Non-pigmented ciliary epithelial cell (primary cell): ENCODE measurements at regions not wholly inside any gene's neighbourhood (a gene's known extent, or its start where the extent isn't known, plus 50 kb on each side); places are given as distances from the start of the nearest gene placed in this dataset.
"Not testable (repeated sequence)": the region's sequence is repeated elsewhere in the genome, so short reads cannot be mapped to it uniquely, and the experiment has no call there.

Experiments used
- DNase-seq: peaks from one replicate; pipeline ENCODE4 v3.0.0-alpha.2; 2010; ENCODE audit warnings: low read depth

GRCh38 chr5:39544941-39545340, 120.2 kb upstream of the DAB2 start:
- no peak for DNase-seq

GRCh38 chr5:39543335-39543734, 118.6 kb upstream of the DAB2 start:
- DNase-seq: no peak

DNA sequence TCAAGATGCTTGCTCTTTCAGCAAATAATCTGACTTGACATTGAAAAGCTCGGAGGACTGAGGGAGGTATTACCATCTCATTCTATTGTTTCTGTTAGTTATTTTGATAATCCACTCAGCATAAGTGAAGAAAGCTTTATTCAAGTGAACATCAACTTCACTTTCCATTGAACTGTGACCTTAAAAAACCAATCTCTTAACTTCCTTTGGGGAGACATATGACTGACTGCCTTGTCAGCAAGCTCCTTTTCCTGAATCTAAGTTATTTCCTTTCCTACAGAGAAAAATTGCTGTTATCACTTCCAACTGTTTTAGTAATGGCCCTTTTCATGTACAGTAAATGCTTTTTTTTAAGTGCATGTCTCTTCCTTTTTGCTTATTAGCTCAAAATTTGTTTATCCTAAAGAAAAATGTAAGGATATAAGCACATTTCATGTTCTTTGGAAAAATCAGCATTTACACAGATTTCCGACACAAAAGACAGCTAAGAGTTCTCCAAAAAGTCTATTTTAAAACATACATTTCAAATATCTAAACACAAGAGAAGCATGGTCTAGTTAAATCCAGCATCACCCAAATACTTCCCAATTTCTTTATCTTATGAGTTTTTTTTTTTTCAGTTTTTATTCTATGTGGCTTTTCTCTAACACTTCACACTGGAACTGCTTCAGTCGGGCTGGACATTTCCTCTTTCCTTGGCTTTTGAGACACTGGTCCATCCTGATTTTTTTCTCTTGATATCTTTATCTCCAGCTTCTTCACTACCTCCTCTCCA, 117.9 kb upstream of the DAB2 start:
- DNase-seq: no peak

- no peak for DNase-seq
Measured at GRCh38 chr5:39541920-39542319, 117.1 kb upstream of the DAB2 start.

- no peak for DNase-seq
Measured at GRCh38 chr5:39539470-39539869, 114.7 kb upstream of the DAB2 start.

DNA sequence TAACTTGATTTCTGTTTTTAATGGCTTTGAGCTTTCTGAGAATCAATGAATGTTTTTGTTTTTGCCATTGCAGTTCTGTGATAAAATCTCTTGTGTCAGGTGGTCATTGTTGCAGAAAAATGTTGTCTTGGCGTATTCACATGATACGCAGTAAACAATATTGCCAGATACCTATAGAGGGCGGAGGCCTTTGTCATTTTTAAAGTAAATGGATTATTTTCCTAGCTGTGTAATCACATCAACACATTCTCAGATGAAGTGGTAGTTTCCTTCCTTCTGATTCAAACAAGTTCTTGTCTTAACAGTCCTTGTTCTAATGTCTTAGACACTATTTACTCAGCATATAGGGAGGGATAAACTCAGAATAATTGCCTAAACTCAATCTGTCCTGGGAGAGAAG, 109.9 kb upstream of the DAB2 start:
- no peak for DNase-seq

DNA sequence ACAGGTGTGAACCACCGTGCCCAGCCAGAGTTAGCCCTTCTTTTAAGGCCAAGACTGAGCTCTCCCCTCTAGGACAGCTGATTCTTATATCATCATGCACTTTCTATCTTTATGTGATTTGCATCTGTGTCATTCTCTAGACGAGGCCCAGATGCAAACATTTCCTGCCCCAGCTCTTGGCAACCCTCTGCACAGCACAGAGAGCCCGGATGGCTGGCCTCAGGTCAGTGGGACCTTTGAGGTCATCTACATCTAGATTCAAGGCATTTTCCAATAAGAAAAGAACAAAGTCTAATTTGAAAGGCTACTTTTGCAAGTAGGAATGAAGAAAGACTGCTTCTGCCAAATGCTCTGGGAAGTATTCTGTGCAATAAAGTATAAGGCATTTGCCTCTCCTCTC, 109.0 kb upstream of the DAB2 start:
- DNase-seq: no peak

DNA sequence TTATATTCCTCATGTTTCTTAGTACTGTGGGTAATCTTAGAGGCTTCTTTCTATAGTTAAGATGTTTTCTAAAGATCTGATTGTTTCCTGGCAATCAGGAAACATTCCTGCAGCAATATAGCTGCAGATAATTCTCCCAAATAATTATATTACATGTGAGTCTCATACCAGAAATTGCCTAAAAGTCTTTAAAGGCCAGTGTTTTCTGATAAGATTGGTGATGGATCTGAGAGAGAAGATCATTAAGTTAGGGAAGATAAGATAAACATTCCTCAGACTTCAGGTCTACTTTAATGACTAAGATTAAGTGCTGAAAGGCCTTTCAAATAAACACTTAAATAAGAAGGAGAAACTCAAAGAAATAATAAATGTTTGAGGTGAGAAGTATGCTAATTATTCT, 107.7 kb upstream of the DAB2 start:
- DNase-seq: no peak

GRCh38 chr5:39531306-39531705, 106.5 kb upstream of the DAB2 start:
- DNase-seq: no peak

GRCh38 chr5:39526914-39527477, 102.2 kb upstream of the DAB2 start:
- no peak for DNase-seq

GRCh38 chr5:39525781-39526180, 101.0 kb upstream of the DAB2 start:
- not testable (repeated sequence) for DNase-seq

- DNase-seq: no peak
Measured at GRCh38 chr5:39525271-39525670, 100.5 kb upstream of the DAB2 start.

- DNase-seq: peak; percentile 81
Measured at GRCh38 chr5:39523821-39524220, 99.0 kb upstream of the DAB2 start.

GRCh38 chr5:39521940-39522590, 97.3 kb upstream of the DAB2 start:
- DNase-seq: no peak

DNA sequence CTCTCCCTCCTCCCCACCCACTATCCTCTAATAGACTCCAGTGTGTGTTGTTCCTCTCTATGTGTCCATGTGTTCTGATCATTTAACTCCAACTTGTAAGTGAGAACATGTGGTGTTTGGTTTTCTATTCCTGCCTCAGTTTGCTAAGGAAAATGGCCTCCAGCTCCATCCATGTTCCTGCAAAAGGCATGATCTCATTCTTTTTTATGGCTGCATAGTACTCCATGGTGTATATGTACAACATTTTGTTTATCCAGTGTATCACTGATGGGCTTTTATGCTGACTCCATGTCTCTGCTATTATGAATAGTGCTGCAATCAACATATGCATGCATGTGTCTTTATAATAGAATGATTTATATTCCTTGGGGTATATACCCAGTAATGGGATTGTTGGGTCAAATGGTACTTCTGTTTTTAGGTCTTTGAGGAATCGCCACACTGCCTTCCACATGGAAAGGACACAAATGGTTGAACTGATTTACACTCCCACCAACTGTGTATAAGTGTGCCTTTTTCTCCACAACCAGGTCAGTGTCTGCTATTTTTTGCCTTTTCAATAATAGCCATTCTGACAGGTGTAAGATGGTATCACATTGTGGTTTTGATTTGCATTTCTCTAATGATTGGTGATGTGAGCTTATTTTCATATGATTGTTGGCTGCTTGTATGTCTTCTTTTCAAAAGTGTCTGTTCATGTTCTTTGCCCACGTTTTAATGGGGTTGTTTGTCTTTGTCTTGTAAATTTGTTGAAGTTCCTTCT, 96.5 kb upstream of the DAB2 start:
- DNase-seq: no peak

DNA sequence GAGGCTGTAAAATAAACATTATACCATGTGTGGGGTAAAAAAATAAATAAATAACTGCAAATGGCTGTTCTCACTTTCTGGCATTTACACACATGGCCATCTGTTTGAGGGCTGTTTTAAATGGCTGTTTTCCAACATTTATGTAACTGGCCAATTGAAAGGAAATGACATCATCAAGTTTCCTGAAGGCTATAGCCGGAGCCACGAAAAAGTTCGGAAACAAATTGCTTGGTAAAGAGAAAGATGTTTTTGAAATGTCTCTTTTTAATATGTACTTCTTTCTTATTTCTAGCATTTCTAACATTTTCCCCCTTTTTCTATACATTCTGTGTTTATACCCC, 95.4 kb upstream of the DAB2 start:
- DNase-seq: peak; percentile 83

DNA sequence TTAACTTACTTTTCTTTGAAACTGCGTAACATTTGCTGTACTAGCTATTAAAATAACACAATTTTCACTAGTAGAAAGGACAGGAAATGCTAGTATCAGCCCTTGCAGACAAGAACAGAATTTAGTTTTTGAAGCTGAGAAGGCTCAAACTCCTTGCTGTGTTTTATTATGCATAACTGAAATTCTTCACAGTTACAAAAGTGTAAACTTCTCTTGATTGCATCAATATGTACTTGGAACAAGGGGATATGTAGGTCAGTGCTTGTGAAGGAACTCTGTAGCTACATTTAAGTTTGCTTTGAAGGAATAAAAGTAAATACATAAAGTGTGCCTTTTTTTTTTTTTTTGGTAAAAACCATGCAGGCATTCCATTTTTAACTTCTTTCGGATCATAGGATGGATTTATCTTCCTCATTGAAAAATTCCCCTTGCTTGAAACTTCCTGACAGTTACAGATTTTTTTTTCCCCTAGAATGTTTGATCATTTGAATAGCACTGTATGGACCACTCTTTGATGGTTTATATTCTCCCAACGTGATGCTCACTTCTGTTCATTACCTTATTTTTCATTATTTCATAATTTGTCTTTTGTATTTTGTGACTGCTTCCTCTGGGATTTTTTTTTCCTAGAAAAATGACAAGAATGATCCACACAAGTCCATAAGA, 94.9 kb upstream of the DAB2 start:
- DNase-seq: peak; percentile 63

- DNase-seq: no peak
Measured at GRCh38 chr5:39519079-39519478, 94.3 kb upstream of the DAB2 start.

- no peak for DNase-seq
Measured at GRCh38 chr5:39518516-39518915, 93.7 kb upstream of the DAB2 start.

DNA sequence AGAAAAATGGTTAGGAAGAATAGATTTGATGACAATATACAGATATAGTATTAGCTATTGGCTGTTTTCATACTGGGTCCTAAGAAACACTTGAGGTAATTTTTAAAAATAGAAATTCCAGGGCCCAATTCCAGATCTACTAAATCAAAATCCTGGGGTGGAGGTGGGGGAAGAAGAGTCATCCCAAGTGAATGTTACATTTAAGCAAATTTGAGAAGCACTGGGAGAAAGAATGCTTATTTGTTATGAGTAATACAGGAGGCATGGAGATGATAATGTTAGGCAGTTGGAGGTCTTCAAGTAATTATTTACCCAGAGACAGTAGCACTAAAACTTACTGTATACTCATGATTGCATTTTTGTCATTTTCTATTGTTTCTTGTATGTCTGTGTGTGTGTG, 93.0 kb upstream of the DAB2 start:
- peak; percentile 83 for DNase-seq

- no peak for DNase-seq
Measured at GRCh38 chr5:39515881-39516280, 91.1 kb upstream of the DAB2 start.

DNA sequence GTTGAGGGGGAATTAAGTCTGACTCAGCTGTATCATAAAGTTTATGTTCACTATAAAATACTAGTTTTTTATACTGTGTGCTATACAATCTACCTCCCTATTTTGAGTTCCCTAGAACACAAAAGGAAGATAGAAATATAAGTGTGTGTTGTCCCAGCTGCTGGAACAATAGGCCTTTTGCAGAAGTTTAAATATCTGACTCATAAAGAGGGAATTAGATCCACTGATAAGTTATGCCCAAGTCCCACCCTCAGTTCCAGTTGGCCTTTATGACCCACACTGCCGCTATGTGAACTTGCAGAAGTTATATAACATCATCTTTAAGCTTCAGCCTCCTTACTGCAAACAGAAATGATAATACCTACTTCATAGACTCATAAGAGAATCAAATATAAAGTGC, 88.5 kb upstream of the DAB2 start:
- DNase-seq: no peak
